HG03097 (cell line): ENCODE measurements at regions not wholly inside any gene's neighbourhood (a gene's known extent, or its start where the extent isn't known, plus 50 kb on each side); places are given as distances from the start of the nearest gene placed in this dataset.
"Not testable (repeated sequence)": the region's sequence is repeated elsewhere in the genome, so short reads cannot be mapped to it uniquely, and the experiment has no call there.

ENCODE experiments used
- ATAC-seq: cut with Tn5 transposase; IDR thresholded peaks from one replicate; pipeline ENCODE4 v1.9.1; 2021; ENCODE audit not compliant: unreplicated experiment, low FRiP score

GRCh38 chr1:72483846-72484357, 201.6 kb upstream of the NEGR1 start:
- no peak for ATAC-seq

DNA sequence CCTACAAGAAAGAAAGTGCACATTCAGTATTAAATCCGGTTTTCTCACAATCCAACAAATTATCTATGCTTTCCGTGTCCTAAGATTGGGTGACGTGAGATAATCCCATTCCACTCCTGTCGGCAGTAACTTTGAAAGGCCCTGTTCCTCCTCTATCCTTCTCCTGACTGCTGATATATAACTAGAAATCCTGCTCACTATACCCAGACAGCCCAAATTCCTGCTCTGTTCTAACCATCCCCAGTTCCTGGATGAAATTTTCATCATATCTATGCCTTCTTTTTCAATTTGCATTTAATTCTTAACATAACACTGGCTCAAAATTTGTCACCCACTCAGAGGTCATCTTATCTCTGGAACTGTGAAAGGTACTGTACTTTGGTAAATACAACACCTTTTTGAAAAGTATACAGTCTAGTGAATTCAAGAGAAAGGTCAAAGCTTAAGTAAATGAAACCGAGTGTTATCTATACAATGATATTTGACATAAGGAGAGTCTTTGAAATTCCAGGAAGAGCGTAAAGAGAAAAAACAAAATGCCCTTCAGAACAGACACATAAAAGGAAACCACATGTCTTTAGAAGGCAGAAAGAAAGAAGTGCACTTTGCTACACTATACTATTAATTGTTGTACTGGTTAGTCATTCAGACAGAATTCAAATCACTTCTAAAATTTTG, 200.5 kb upstream of the NEGR1 start:
- no peak for ATAC-seq

DNA sequence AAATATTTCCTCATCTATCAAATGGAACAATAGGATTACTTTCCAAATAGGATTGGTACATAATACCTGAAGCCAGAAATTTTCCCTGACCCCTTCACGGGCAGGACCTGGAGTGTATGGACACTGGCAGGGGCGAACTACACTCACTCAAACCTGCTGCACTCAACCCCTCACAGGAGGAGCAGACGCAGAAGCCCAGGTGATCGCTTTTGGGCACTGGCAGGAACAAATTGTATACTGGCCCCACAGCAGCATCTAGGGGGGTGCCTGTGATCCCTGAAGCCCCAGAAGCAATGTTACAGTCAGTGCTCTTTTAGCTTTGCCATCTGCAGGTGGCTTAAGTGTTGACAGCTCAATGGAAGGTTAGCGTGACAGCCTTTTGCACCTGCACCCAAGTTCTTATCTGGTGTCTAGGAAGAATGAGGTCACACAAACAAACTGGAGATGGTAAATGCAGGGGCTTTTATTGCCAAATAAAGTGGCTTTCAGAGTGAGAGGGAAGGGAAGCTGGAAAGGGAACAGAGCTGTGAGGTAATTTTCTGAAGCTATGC, 199.2 kb upstream of the NEGR1 start:
- ATAC-seq, result no peak

DNA sequence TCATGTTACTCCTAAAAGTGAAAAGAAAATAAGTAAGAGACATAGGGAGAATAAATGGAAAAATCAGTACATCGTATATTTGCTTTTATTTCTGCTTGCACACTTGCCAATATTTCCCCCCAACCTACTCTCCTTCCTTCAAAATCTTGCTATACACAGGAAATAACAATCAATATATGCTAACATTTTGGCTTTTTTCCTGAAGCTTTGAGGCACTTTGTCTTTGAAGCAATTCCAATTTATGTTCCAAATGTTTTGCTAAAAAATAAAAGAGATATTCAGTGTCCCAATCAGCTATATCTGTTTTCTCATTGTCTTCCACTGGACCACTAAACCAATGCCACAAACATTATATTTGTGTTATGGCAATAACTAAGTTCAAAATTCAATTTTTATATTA, 184.0 kb upstream of the NEGR1 start:
- ATAC-seq, result no peak

GRCh38 chr1:72462186-72462905, 180.0 kb upstream of the NEGR1 start:
- ATAC-seq, result no peak

DNA sequence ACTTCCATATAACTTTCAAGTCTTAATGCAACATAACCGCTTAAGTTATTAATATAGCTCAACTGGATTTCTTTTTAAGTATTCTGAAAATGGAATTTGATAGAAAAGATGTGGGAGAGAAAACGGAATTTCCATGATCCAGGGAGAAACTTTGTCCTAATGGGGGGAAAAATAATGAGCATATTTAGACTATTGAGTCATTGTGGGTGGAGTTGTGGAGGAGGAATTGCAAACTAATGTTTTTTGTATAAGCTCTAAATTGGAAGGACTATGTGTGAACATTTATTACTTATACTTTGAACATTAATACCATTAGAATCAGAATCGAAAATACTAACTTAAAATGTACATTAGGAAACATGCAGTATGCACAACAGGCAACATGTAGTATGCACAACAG, 159.9 kb upstream of the NEGR1 start:
- no peak for ATAC-seq

- no peak for ATAC-seq
Observed at GRCh38 chr1:72439036-72439435, 156.7 kb upstream of the NEGR1 start.

- no peak for ATAC-seq
Observed at GRCh38 chr1:72438270-72438669, 155.9 kb upstream of the NEGR1 start.

DNA sequence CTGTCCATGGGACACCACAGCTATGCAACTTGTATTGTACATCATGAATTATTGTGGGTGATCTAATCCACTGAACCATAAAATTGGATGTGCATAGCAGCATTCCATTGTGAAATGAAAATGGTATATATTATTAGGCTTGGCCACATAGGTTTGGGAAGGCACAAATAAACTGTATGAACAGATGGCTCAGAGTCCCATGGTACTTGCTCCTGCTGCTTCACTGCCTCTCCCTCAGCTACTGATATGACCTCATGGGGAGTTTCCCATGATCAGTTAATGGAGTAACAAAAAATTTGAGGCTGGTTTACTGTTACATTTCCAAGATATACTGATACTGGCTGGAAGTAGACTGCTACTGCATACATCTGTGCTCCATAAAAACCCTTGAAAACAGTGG, 152.7 kb upstream of the NEGR1 start:
- peak; percentile 64 for ATAC-seq

DNA sequence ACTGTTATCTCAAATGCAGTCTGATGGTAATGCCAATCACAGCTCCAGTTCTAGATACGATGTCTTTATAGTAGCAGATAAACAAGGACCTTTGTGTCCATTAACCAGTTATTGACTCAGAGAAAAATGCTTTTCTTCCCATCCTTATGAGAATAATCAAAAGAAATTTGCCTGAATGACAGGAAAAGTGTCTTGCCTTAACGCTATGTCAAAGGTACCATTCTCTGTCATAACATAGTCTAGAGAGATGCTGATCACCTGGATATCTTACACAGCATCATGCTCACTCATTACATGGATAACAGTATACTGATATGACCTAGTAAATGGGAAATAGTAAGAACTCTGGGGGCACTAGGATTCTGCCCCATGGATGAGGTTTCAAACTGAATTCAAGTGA, 151.7 kb upstream of the NEGR1 start:
- no peak for ATAC-seq

DNA sequence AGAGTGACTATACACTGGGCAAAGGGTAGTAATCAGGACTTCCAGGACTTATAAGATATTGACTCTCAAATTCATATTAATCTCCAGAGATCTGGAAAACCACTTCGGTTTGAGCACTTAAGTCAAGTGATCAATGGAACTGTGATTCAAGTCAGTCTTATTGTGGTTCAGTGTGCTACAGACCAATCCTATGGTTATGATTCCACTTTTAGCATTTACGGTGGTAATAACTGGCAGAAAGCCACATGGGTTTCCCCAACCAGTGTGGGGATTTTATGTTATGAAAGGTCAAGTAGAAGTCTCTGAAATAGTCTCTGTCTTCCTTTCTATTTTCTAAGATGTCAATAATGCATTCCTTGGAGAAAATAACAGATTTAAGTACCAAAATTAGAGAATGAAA, 151.3 kb upstream of the NEGR1 start:
- peak; percentile 72 for ATAC-seq

GRCh38 chr1:72432645-72433267, 150.4 kb upstream of the NEGR1 start:
- ATAC-seq, result no peak

DNA sequence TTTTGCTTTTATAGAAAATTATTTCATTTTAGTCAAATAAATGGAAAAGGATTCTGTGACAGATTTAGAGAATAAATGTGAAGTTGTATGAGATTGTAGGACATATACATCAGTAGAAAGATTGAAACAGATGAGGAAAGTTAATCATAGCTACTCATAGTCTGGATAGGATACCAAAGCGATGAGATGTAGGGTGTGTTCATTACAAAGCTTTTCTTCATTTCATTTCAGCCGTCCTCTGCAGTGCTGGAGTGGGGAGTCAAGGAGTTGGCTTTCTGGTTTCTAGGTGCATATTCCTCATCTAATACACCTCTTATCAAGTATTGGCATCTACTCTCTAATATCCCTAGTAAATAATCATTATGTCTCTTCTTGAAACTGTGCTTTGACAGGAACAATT, 149.5 kb upstream of the NEGR1 start:
- no peak for ATAC-seq

DNA sequence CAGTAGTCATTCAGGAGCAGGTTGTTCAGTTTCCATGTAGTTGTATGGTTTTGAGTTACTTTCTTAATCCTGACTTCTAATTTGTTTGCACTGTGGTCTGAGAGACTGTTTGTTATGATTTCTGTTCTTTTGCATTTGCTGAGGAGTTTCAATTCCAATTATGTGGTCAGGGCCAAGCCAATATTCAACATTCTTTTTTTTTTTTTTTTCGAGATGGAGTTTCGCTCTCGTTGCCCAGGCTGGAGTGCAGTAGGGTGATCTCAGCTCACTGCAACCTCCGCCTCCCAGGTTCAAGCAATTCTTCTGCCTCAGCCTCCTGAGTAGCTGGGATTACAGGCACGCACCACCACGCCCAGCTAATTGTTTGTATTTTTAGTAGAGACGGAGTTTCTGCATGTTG, 145.9 kb upstream of the NEGR1 start:
- ATAC-seq, result not testable (repeated sequence)

DNA sequence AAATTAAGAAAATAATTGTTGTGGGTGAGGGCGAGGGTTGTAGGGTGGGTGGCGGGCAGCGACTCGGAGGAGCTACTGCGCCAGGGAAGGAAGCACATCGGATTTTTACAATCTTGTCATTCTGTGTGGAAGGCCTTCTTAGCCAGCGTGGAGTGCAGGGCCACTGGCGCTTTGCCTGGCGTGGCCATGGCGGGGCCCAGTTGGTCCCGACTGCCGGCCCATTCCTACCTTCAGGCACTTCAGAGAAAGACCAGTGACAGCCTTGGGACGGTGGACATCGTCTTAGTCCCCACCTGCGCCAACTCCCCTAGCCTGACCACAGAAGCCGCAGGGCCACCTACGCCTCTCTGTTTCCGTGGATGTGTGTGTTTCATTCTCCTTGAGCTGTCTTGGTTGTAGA, 136.9 kb upstream of the NEGR1 start:
- no peak for ATAC-seq

DNA sequence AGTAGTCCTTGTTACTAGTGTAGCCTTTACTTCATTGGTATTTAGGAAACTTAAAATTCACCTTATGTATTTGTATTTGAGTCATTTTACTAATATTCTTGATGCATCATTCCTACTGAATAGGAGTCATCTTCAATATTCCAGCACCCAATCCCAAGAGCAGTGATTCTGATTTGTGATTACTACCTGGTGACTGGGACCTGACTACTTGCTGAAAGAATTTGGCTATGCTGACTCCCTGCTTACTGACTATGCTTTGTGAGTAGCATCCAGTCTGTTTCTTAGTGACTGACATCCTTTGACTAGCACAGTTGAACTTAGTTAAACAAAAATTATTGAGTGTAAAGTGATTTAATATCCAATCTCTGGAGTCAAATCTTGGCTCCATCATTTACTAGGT, 129.9 kb upstream of the NEGR1 start:
- no peak for ATAC-seq

DNA sequence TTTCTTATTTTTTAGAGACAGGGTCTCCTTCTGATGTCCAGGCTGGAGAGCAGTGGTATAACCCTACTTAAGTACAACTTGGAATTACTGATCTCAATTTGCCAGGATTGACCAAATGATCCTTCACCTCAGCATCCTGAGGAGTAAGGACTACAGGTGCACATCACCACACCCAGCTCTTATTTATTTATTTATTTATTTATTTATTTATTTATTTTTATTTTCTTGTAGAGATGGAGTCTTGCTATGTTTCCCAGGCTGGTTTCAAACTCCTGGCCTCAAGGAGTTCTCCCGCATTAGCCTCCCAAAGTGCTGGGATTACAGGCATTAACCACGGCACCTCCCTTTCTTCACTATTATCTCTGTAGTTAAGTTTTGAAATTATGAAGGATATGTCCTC, 117.5 kb upstream of the NEGR1 start:
- ATAC-seq, result no peak

DNA sequence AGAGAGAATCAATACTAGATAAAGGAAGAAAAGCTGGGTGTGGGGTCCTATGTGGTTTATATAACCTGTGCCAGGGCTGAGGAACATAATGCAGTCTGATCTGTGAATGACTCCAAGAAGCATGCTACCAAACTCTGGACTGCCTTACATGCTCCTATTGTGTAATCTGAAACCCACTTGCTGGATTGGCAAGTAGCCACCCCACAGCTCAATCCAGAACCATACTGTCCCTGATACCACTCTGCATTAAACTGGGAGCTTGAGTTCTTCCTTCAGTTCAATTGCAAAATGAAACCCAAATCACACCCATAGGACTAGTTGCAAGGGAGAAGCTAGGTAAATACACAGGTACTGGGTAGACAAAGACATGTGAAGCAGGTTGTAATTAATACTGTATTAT, 115.4 kb upstream of the NEGR1 start:
- ATAC-seq, result no peak

- no peak for ATAC-seq
Observed at GRCh38 chr1:72394457-72394856, 112.1 kb upstream of the NEGR1 start.

DNA sequence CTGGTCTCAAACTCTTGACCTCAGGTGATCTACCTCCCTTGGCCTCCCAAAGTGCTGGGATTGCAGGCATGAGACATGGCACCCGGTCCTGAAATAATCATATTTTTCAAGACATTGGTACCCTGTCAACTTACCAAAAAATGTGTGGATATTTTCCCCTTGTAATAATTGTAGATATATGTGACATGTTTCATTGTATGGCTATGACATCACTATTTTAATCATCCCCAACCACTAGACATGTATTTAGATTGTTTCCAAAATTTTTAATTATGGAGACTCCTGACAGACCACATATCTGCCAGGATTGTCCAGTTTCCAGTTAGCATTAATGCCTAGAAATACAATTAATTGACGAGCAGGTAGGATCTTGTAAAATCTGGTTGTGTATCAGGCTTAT, 96.7 kb upstream of the NEGR1 start:
- no peak for ATAC-seq

DNA sequence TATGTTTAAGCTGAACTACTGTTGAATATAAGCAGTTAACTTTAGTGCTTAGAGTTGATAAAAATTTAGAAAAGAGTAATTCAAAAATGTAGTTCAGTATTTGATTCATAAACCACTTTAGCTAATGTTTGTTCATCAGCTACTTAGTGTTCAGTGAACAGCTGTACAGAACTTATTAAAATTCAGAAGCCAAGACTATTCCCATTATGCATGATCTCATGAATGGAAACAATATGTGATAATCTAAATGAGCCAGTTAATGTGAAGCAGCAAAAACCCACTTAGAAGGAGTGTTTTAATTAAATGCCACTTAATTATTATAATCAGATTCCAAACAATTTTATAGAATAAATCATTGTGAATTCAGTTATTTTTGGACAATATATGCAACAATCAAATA, 92.9 kb upstream of the NEGR1 start:
- ATAC-seq, result no peak
